Choroid plexus epithelial cell (primary cell): ENCODE measurements at regions not wholly inside any gene's neighbourhood (a gene's known extent, or its start where the extent isn't known, plus 50 kb on each side); places are given as distances from the start of the nearest gene placed in this dataset.

Experiments
- DNase-seq: peaks from one replicate; pipeline ENCODE4 v3.0.0-alpha.2; 2010; ENCODE audit warnings: low read depth
- H3K4me3 ChIP-seq: 2 replicates; pipeline ENCODE4 v1.5.1; 2011; ENCODE audit warnings: low read depth, mild to moderate bottlenecking, control low read depth, low read length, moderate library complexity
- CTCF ChIP-seq: conservative IDR thresholded peaks from 2 replicates; pipeline ENCODE4 v1.5.1; 2011; ENCODE audit warnings: low read depth, mild to moderate bottlenecking, control low read depth, inconsistent platforms, low read length, moderate library complexity

GRCh38 chr22:22814666-22815396, 72.8 kb upstream of the IGLL5 start:
- no peak for DNase-seq
- no peak for TF ChIP-seq CTCF
- no peak overlapping the region for H3K4me3 ChIP-seq

GRCh38 chr22:22815397-22816170, 72.0 kb upstream of the IGLL5 start:
- TF ChIP-seq CTCF = no peak
- DNase-seq = no peak
- no peak overlapping the region for H3K4me3 ChIP-seq

- no peak for TF ChIP-seq CTCF
- no peak overlapping the region for H3K4me3 ChIP-seq
- no peak for DNase-seq
Measured at GRCh38 chr22:22816171-22816514, 71.5 kb upstream of the IGLL5 start.

GRCh38 chr22:22816766-22817410, 70.7 kb upstream of the IGLL5 start:
- no peak overlapping the region for H3K4me3 ChIP-seq
- no peak for DNase-seq
- TF ChIP-seq CTCF = no peak

- TF ChIP-seq CTCF = no peak
- DNase-seq = no peak
- H3K4me3 ChIP-seq = no peak overlapping the region
Measured at GRCh38 chr22:22817468-22818201, 70.0 kb upstream of the IGLL5 start.

GRCh38 chr22:22818202-22818538, 69.4 kb upstream of the IGLL5 start:
- no peak for TF ChIP-seq CTCF
- no peak overlapping the region for H3K4me3 ChIP-seq
- DNase-seq = no peak
